CD14-positive monocyte (primary cell): ENCODE measurements at regions not wholly inside any gene's neighbourhood (a gene's known extent, or its start where the extent isn't known, plus 50 kb on each side); places are given as distances from the start of the nearest gene placed in this dataset.

Source experiments
- DNase-seq, 3 donors: peaks; one replicate each; pipeline ENCODE4 v3.0.0-alpha.2; 2011 to 2022
- H2AFZ ChIP-seq: 2 replicates; pipeline ENCODE4 v1.6.0; 2012; ENCODE audit warnings: mild to moderate bottlenecking, low read depth, low read length, inconsistent platforms; ENCODE audit not compliant: insufficient read depth, poor library complexity, severe bottlenecking
- H3K27ac ChIP-seq, 2 donors: 1 replicate in 1 of 2; 2 replicates in 1 of 2; pipeline ENCODE4 v1.5.1; 2012 to 2013; ENCODE audit warnings: low read length in 2 of 2, control low read depth in 1 of 2, inconsistent platforms in 1 of 2, low read depth in 1 of 2, mild to moderate bottlenecking in 1 of 2
- H3K27me3 ChIP-seq, 2 donors: one replicate each; pipeline versions ENCODE4 v1.6.0 to v1.6.1; 2011 to 2013; ENCODE audit warnings: low read length in 2 of 2; ENCODE audit not compliant: control insufficient read depth in 2 of 2, insufficient read depth in 2 of 2
- H3K36me3 ChIP-seq, 2 donors: replicated peaks in 1 of 2; 1 replicate in 1 of 2; 2 replicates in 1 of 2; pipeline versions ENCODE4 v1.5.1 to v1.6.1; 2012 to 2013; ENCODE audit warnings: low read length in 2 of 2, control low read depth in 1 of 2, inconsistent platforms in 1 of 2, mild to moderate bottlenecking in 1 of 2; ENCODE audit not compliant: insufficient read depth in 2 of 2, control insufficient read depth in 1 of 2
- H3K4me1 ChIP-seq, 2 donors: 1 replicate in 1 of 2; 2 replicates in 1 of 2; pipeline versions ENCODE4 v1.5.1 to v1.6.1; 2012 to 2013; ENCODE audit warnings: low read length in 2 of 2, control low read depth in 1 of 2, inconsistent platforms in 1 of 2, mild to moderate bottlenecking in 1 of 2, moderate library complexity in 1 of 2; ENCODE audit not compliant: insufficient read depth in 2 of 2, control insufficient read depth in 1 of 2
- H3K4me2 ChIP-seq: replicated peaks from 2 replicates; pipeline ENCODE3; 2012; ENCODE audit warnings: low read length, moderate library complexity, mild to moderate bottlenecking; ENCODE audit not compliant: poor library complexity, severe bottlenecking; ENCODE audit errors: extremely low read depth
- H3K4me3 ChIP-seq, 3 experiments: fragments of 200-600 bp in 1 of 3; sonication (generic) in 1 of 3; replicated peaks in 1 of 3; 1 replicate in 2 of 3; 2 replicates in 1 of 3; pipeline ENCODE4 v1.5.1; 2011 to 2013; ENCODE audit warnings: low read length in 3 of 3, mild to moderate bottlenecking in 3 of 3, control low read depth in 2 of 3, low read depth in 2 of 3, inconsistent platforms in 1 of 3, moderate library complexity in 1 of 3
- H3K79me2 ChIP-seq: 2 replicates; pipeline ENCODE4 v1.6.0; 2012; ENCODE audit warnings: mild to moderate bottlenecking, control low read depth, inconsistent platforms, low read length, moderate library complexity; ENCODE audit not compliant: insufficient read depth
- H3K9ac ChIP-seq: 2 replicates; pipeline ENCODE4 v1.6.0; 2017; ENCODE audit warnings: low read length, mild to moderate bottlenecking; ENCODE audit not compliant: insufficient read depth, poor library complexity, severe bottlenecking
- H3K9me3 ChIP-seq, 2 donors: replicated peaks in 1 of 2; 1 replicate in 1 of 2; 2 replicates in 1 of 2; pipeline versions ENCODE4 v1.5.1 to v1.6.1; 2012 to 2013; ENCODE audit warnings: low read length in 2 of 2, control low read depth in 1 of 2; ENCODE audit not compliant: control insufficient read depth in 1 of 2, insufficient read depth in 1 of 2
- H4K20me1 ChIP-seq: 2 replicates; pipeline ENCODE4 v1.6.0; 2012; ENCODE audit warnings: mild to moderate bottlenecking, low read length, control low read depth, moderate library complexity; ENCODE audit not compliant: insufficient read depth
- H3K27ac Mint-ChIP-seq, 7 donors: one replicate each; pipeline ENCODE4 v1.8.0; 2020; ENCODE audit warnings: mild to moderate bottlenecking in 7 of 7, mixed read lengths in 7 of 7, moderate library complexity in 6 of 7, inconsistent platforms in 2 of 7
- H3K27me3 Mint-ChIP-seq, 3 donors: one replicate each; pipeline ENCODE4 v1.8.0; 2021 to 2022; ENCODE audit warnings: low read depth in 3 of 3, mild to moderate bottlenecking in 3 of 3, mixed read lengths in 3 of 3, moderate library complexity in 3 of 3, inconsistent platforms in 1 of 3
- H3K36me3 Mint-ChIP-seq, 2 donors: one replicate each; pipeline ENCODE4 v1.8.0; 2020; ENCODE audit warnings: mixed read lengths in 2 of 2, inconsistent platforms in 1 of 2, mild to moderate bottlenecking in 1 of 2
- H3K4me1 Mint-ChIP-seq: one replicate; pipeline ENCODE4 v1.8.0; 2020; ENCODE audit warnings: mild to moderate bottlenecking, mixed read lengths
- H3K4me3 Mint-ChIP-seq, 2 donors: one replicate each; pipeline ENCODE4 v1.8.0; 2020; ENCODE audit warnings: mild to moderate bottlenecking in 2 of 2, mixed read lengths in 2 of 2, moderate library complexity in 1 of 2
- H3K9me3 Mint-ChIP-seq, 7 donors: one replicate each; pipeline ENCODE4 v1.8.0; 2020 to 2022; ENCODE audit warnings: mixed read lengths in 7 of 7, mild to moderate bottlenecking in 6 of 7, moderate library complexity in 6 of 7, inconsistent platforms in 2 of 7
- WGBS: methylation state at CpG from one replicate; pipeline ENCODE4 v1.1.5; 2013; ENCODE audit warnings: missing lambda C conversion rate; ENCODE audit not compliant: insufficient coverage; 5-methylcytosine and 5-hydroxymethylcytosine counted together
- intact Hi-C, 2 donors: fragments of 100-400 bp; cut with micrococcal nuclease; formaldehyde crosslinking; loops; one replicate each; pipeline versions ENCODE4 v1.15.0 to v1.15.1; 2023
- TF ChIP-seq, protein P1 (sequence below): fragments of 200-600 bp; IDR thresholded peaks from one replicate; pipeline ENCODE4 v1.8.0; 2022; ENCODE audit warnings: antibody characterized with exemption, mild to moderate bottlenecking

DNA sequence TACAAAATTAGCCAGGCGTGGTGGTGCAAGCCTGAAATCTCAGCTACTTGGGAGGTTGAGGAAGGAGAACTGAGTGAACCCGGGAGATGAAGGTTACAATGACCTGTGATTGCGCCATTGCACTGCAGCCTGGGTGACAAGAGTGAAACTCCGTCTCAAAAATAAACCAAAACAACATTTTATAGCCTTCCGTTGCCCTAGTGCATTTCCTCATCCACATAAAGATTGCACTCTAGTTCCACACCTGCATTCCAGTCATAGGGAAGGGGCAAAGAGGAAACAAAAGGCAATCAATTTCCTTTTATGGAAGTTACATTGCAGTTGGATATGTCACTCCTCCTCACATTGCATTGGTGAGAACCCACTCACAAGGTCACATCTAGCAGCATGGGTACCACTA is 182.7 kb upstream of the ARG1 start:
- H3K36me3 Mint-ChIP-seq = no peaks in the 10 kb centered on the region
- no peak overlapping the region for H3K9ac ChIP-seq
- no peak overlapping the region for H3K4me3 Mint-ChIP-seq
- no peak overlapping the region for H3K4me3 ChIP-seq
- peaks cover 0 to 14% (median 6%) of the 10 kb centered on the region in 7 donors for H3K9me3 Mint-ChIP-seq
- no peak overlapping the region for H3K4me2 ChIP-seq
- intact Hi-C loops = no loop called here
- peaks cover 5% of the 10 kb centered on the region for H3K4me1 Mint-ChIP-seq
- no peaks in the 10 kb centered on the region for H3K4me1 ChIP-seq
- H3K9me3 ChIP-seq = peaks cover 0 to 6% of the 10 kb centered on the region in 2 donors
- no peaks in the 10 kb centered on the region for H3K79me2 ChIP-seq
- DNase-seq = no peak
- no peaks in the 10 kb centered on the region for H3K27me3 ChIP-seq
- no peaks in the 10 kb centered on the region for H3K36me3 ChIP-seq
- no peaks in the 10 kb centered on the region for H4K20me1 ChIP-seq
- H3K27ac Mint-ChIP-seq = no peak overlapping the region
- no peak overlapping the region for H3K27ac ChIP-seq
- H3K27me3 Mint-ChIP-seq = no peaks in the 10 kb centered on the region
- TF ChIP-seq, protein P1, sequence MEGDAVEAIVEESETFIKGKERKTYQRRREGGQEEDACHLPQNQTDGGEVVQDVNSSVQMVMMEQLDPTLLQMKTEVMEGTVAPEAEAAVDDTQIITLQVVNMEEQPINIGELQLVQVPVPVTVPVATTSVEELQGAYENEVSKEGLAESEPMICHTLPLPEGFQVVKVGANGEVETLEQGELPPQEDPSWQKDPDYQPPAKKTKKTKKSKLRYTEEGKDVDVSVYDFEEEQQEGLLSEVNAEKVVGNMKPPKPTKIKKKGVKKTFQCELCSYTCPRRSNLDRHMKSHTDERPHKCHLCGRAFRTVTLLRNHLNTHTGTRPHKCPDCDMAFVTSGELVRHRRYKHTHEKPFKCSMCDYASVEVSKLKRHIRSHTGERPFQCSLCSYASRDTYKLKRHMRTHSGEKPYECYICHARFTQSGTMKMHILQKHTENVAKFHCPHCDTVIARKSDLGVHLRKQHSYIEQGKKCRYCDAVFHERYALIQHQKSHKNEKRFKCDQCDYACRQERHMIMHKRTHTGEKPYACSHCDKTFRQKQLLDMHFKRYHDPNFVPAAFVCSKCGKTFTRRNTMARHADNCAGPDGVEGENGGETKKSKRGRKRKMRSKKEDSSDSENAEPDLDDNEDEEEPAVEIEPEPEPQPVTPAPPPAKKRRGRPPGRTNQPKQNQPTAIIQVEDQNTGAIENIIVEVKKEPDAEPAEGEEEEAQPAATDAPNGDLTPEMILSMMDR = no peak
- no CpG with 5 or more reads among the region's 5 CpGs for WGBS
- H2AFZ ChIP-seq = no peak overlapping the region

DNA sequence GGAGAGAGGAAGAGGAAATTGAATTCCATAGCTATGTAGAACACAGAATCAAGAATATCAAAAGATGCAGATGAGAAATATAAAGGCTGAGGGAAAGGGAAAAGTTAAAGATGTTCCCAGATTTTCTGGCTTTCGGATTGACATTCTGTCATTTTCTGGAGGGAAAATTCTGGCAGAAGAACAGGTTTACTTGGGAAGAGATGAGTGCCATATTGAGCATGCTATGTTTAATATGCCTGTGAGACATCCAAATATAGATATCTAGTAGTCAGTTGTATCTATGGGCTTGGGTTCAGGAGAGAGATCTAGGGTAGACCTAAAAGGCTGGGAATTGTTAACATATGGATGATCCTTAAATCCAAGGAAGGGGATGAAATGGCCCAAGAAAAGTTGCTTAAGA is 181.9 kb upstream of the ARG1 start:
- H3K4me3 ChIP-seq = no peak overlapping the region
- no peaks in the 10 kb centered on the region for H3K36me3 Mint-ChIP-seq
- H3K9me3 ChIP-seq = peaks cover 0 to 3% of the 10 kb centered on the region in 2 donors
- DNase-seq = no peak
- no peaks in the 10 kb centered on the region for H3K27me3 Mint-ChIP-seq
- TF ChIP-seq, protein P1 = no peak
- H3K27me3 ChIP-seq = no peaks in the 10 kb centered on the region
- no peaks in the 10 kb centered on the region for H3K36me3 ChIP-seq
- no peaks in the 10 kb centered on the region for H3K4me1 ChIP-seq
- no peak overlapping the region for H3K4me2 ChIP-seq
- no peaks in the 10 kb centered on the region for H4K20me1 ChIP-seq
- no peak overlapping the region for H3K27ac ChIP-seq
- no peaks in the 10 kb centered on the region for H3K79me2 ChIP-seq
- no peak overlapping the region for H3K27ac Mint-ChIP-seq
- intact Hi-C loops = no loop called here
- no peak overlapping the region for H2AFZ ChIP-seq
- 100% methylated on average over 1 of the region's 1 CpG for WGBS
- peaks cover 5% of the 10 kb centered on the region for H3K4me1 Mint-ChIP-seq
- H3K9me3 Mint-ChIP-seq = peaks cover 0 to 10% (median 4%) of the 10 kb centered on the region in 7 donors
- no peak overlapping the region for H3K4me3 Mint-ChIP-seq
- H3K9ac ChIP-seq = no peak overlapping the region
